Glomerular visceral epithelial cell (primary cell): ENCODE measurements at regions not wholly inside any gene's neighbourhood (a gene's known extent, or its start where the extent isn't known, plus 50 kb on each side); places are given as distances from the start of the nearest gene placed in this dataset.

Experiments used
- DNase-seq: peaks from one replicate; pipeline ENCODE4 v3.0.0-alpha.2; 2016; ENCODE audit errors: extremely low spot score

DNA sequence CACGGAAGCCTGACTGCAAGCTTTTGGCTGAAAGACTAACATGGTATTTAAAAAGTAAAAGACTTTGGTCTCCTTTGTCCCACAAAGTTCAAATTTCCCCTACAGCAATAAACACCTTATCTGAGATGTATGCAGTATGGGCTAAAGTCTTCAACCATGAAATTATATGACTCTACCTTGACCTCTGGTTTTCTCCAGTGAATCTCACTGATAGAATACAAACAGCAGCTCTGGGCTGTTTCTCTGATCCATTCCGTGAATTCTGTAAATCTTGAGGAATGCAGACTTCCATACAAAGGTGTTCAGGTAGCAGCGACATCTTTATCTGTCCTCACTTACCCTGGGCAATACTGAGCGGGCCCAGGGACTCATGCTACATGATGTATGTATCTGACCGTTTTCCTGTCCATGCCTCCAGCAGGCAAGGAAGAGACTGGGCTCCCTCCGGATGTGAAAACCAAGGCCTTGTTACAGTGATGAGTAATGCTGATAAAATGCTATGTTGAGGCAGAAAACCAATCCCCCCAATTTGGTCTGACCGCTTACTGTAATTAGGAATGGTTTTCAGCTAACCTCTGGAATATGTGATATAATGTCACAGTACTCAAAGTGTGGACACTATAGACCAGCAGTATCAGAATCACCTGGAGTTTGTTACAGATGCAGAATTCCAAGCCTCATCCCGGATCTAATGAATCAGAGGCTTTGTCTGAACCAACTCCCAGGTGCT lies 589.8 kb downstream of the HS3ST4 start:
- no peak for DNase-seq

DNA sequence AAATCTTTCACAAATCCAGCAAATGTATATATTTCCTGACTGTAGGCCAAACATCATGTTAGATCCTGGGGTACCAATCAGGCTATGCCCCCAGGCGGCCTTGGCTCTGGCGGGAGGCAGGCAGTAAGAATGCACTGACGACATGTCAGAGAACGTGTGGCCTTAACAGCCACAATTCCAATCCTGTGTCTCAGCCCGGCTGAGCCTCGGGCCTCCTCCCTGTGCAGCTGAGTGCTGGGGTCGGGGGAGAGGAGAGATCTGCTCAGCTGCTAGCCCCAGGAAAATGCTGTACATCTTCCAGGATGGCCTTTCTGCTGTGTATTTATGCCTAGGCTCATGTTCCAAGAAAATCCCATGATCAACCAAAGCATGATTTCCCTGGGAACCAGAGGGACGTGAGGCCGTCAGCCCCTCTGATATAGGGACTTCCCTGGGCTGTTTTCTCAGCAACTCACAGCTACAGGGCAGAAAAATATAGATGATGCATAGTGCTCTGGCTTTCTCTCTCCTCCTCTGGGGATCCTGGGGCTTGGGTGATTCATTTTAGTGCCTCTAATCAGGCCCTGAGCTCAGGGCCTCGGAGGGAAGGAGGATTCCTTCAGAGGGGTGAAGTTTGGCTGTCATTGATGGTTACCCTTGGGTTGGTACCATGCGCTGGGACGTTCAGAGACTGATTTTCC lies 604.0 kb downstream of the HS3ST4 start:
- DNase-seq = no peak

DNA sequence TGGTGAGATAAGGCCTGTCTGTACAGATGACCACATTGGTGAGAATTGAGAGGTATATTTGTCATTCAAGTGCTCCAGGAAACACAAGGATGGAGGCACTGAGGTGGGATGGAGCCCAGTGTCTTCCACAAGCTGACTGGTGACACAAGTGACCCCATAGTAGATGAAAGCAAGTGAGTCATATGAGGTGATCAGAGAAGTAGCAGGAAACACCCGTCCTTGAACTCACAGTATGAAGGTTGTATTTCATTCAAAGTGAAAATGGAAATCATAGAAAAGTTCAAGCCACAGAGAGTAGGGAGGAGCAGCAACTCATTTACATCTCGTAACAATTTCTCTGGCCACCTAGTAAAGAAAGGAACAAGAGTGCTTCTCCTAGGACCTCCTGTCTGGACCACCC lies 609.8 kb downstream of the HS3ST4 start:
- DNase-seq = no peak

DNA sequence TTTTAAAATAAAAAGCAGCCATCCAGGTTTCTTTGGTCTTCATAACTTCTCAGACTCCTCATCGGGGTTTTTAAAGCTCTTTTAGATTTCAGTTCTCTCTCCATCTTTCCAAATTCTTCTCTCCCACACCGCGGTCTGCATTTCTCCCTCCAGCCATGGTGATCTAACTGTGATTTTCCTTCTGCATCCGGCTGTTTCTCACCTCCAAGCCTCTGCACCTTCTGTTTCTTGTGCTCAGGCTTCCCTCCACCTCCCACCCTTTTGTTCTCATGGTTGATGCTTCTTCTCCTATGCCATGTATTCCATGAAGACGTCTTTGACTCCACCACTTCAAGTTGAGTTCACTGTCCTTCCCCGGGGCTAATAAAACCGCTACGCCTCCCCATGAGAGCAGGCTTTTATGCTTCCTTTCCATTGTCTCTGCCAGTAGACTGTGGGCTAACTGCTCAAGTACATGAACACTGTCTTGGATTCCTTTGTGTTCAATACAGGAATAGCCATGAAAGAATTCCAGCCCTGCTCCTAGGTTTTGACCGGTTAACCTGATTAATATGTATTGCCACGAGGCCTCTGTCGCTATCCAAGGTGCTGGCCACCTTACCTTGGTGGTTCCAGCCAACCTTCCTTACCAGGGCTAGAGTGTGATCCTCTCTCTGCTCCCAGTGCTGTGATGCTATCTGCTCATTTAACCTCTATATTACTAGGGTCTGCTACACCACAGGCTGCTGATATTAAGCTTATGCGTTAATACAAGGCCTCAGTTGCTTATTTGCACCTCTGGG lies 625.1 kb downstream of the HS3ST4 start:
- no peak for DNase-seq

DNA sequence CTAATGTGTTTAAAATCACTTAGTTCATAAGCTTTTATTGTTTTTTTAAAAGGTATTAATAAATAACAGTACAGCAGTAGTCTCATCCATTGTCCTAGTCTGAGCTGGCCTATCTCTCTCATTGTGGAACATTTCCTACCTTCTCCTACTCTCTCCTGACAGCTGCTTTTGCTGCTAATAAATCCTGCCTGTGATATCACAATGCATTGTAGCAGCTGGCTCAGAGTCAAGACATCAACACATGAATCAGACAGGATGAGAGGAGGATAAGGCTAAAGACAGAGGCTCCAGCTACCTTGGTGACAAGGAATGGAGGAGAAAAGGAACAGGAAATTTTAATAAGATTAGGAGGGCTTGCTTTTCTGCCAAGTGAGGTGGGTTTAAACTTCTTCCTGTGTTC lies 626.1 kb downstream of the HS3ST4 start:
- DNase-seq = no peak

DNA sequence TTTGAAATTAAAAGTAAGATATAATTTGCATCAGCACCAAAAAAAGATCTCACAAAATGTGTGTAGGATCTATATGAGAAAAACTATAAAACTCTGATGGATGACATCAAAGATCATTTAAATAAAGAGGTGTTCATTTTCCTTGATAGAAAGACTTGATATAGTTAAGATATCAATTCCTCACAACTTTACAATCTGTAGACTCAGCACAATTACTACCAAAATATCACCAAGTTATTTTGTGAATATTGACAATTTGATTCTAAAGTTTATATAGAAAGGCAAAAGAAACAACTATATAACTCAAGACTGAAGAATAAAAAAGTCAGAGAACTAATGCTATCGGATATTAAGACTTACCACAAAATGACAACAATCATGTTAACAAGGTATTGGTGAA lies 638.9 kb downstream of the HS3ST4 start:
- no peak for DNase-seq

DNA sequence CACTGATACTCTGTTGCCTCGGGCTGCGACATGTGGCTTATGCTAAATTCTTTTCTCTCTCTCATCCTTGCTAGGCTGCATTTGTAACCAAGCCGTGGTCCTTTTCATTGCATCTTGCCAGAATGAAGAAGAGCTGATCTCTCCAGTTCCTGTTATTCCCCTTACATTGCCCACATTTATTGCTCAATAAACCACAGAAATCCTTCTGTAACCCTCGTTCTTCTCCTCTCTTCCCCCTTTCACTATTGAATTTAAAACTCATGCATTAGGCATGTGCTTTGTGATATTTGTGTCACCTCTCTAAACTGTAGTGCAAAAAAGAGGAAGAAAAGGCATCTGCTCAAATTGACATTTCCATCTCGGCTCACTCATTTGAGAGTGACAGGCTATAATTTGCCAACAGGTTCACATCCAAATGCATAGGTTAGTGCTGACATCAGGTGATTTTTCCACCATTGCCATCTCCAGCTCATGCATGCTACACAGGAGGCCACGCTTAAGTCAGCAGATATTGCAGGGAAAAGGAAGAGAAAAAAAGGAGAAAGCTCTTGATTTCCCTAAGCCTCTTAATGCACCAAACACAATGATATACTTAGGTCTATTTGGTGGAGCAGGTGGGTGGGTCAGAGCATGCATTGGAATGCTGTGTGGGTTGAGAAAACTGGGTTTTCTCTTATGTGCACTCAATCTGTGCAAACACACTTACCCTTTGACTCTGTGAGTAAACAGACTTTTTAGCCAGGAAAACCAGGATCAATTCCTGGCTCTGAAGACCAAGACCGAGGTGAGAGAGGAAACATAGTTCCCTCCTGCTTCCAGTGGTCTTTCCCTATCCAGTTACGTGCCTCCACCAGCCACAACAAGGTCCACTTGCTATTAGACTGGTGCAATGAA lies 642.7 kb downstream of the HS3ST4 start:
- DNase-seq = no peak

DNA sequence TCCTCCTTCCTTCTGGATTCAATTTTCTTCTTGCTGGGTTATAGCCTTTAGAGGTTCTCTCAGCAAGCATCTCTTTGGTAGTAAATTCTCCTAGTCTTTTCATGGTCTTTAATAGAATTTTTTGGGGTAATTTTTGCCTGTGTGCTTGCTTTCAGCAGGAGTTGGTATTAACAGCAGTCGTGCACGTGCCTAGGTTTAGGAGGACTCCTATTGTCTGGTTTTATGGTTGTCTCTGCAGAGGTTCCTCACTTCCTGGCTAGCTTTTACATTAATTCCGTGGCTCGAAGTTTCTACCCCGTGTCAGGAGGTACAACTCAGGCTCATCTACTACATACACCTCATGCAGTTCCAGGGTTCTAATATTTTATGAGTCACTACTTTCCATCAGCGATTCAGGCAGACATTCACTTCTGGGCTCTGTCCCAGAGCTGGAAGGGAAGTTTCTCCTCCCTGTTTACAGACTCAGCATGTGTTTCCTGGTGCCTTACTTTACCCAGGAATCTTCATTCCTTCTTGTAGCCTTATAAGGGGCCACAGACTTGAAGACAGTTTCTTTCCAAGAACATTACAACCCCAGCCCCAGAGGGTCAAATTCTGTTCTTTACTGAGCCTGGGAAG lies 643.6 kb downstream of the HS3ST4 start:
- no peak for DNase-seq

DNA sequence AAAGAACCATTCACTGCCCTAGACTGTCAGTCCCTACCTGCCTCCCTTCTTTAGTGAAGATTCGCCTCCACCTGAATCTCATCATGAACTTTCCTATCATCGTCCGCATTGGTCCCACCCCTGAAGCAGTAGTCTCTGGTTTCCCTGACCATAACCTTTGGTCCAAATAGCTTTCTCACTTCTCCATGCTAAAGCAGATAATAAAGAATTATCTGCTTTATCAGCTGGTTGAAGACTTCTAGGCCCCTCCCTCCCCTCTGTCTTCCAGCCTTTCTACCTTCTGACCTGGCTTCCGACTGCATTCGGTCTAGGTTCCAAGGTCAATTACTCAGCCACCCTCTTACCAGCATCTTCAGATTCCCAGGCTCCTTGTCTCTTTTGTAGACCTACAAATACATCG lies 650.9 kb downstream of the HS3ST4 start:
- no peak for DNase-seq

DNA sequence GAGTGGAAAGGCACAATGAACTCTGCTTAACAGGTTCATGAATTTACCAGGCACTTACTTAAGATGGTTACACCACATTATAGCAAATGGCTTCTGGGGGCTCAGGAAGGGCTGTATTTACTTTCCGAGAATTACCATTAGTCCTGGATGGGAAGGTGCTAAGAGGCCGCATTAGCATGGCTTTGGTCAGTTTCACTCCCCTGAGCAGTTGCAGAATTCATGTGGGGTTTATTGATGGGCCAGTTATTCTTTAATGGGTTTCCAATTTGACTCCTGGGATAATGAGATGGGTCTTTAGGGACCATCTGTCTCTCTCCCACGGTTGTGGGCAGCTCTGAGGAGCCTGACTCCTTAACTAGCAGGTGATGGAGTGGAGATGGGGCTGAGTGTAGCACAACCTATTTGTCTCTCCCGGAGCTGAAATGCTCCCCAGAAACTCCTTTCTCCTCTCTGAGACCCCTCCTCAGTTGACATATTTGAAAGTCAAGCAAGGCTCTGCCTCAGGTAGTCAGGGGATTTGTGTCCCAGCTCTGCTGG lies 652.5 kb downstream of the HS3ST4 start:
- no peak for DNase-seq

DNA sequence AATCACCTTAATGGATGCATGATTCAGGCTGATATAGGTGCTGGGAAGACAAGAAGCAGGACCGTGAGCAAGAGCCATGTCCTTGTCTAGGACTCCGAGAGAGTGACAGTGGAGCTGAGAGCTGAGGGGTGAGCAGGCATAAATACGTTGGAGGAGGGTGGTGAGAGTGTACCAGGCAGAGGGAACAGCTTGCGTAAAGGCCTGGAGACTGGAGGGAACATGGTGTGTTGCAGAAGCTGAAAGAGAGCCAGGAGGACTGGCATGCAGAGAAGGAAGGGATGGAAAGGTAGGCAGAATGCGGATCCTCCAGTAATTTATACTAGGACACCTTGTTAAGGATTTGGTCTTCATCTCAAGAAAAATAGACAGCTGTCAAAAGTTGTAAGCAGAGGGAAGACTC lies 653.2 kb downstream of the HS3ST4 start:
- DNase-seq = no peak

DNA sequence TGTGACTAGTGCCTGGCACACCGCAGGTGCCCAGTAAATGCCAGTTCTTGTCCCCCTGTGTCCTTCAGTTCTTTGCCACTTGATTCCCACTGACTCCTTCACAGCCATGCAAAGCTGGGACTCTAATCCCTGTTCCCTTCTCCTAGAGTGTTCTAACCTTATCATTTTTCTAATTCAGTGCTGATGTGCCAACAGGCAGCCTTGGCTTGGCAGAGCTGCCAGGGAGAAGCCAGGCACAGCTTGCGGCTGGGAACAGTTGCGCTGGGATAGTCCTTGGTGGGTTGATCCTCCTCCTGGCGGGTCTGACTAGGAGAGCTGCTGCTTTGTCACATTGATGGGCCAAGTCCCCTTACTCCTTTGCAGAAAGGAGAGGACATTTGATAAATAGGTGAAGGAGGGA lies 654.2 kb downstream of the HS3ST4 start:
- no peak for DNase-seq

DNA sequence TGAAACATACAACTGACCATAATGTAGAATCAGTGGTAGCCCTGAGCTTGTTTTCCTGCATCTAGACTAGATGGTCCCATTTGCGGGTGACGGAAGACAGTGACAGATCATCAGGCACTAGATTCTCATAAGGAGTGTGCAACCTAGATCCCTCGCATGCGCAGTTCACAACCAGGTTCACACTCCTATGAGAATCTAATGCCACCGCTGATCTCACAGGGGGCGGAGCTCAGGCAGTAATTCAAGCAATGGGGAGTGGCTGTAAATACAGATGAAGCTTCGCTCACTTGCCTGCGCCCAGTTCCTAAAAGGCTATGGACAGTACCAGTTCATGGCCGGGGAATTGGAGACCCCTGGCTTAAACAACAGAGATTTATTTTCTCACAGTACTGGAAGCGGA lies 656.3 kb downstream of the HS3ST4 start:
- DNase-seq = no peak

DNA sequence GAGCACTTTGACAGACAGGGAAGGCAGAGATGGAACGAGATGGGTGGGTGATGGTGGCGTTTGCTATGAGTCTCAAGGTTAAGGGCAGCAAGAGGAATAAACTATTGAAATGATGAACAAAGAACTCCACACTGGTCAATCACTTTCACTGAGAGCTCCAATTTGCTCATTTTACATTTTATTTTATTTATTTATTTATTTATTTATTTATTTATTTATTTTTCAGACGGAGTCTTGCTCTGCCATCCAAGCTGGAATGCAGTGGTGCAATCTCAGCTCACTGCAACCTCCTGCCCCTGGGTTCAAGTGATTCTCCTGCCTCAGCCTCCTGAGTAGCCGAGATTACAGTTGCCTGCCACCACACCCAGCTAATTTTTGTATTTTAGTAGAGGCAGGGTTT lies 669.1 kb downstream of the HS3ST4 start:
- no peak for DNase-seq

DNA sequence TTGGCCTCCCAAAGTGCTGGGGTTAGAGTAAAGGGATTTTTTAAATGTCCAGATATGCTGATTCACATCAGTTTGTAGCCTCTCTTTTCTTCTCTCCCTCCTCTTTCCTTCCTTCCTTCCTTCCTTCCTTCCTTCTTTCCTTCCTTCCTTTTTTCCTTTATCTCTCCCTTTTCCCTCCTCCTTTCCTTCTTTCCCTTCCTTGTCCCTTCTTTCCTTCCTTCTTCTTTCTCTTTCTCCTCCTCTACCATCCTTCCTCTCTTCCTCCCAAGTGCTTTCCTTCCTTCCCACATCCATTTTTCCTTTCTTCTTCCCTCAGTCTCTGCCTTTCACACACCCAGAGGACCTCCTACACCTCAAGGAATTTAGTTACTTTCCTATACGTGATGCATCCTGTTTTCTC lies 671.8 kb downstream of the HS3ST4 start:
- no peak for DNase-seq

DNA sequence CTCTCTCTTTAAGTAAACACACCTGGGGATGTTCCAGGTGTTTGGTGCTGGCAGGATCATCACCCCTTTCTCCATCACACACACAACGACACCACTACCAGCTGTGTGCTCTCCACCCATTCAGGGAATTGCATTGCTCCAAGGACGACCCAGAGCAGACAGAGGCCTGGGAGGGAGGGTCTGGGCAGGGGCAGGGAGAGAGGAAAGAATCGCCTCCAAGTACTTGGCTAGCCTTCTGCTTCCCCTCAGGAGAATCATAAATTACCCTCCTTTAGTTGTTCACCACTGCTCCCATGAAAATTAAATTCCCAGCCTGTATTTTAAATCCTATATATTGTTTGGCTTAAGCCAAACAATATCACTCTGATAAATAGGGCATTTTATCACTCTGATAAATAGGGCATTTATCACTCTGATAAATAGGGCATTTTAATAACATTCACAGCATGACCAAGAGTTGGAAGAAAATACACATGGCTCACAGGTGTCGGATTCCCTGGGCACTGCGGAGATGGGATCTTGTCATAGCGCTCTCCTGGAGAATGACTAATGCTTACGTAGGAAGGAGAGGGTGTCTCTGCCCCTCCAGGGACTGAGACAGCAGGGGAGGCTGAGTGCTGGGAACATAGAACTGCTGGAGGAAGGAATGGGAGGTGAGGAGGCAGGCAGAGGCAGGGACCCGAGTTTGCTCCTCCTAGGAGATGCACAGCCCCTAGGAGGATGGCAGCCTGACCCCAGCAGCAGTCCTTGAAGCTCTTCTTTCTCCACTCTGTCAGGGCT lies 673.6 kb downstream of the HS3ST4 start:
- DNase-seq = no peak

DNA sequence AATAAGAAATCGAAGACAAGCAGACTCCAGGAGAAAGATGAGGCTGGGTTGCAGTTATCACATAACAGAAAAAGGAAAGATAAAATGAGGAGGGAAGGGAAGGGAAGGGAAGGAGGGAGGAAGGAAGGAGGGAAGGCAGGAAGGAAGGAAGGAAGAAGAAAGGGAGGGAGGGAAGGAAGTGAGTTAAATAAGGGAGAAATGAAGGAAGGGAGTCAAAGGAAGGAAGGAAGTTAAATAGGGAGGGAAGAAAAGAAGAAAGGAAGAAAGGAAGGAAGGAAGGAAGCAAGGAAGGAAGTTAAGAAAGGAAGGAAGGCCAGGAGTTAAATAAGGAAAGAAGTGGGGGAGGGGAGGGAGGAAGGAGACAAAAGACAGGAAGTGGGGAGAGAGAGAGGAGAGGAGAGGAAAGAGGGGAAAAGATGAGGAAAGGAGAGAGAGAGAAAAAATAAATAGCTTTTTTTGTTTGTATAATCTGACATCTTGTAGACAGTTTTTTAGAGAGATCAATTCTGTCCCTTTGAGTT lies 679.6 kb downstream of the HS3ST4 start:
- DNase-seq = no peak

DNA sequence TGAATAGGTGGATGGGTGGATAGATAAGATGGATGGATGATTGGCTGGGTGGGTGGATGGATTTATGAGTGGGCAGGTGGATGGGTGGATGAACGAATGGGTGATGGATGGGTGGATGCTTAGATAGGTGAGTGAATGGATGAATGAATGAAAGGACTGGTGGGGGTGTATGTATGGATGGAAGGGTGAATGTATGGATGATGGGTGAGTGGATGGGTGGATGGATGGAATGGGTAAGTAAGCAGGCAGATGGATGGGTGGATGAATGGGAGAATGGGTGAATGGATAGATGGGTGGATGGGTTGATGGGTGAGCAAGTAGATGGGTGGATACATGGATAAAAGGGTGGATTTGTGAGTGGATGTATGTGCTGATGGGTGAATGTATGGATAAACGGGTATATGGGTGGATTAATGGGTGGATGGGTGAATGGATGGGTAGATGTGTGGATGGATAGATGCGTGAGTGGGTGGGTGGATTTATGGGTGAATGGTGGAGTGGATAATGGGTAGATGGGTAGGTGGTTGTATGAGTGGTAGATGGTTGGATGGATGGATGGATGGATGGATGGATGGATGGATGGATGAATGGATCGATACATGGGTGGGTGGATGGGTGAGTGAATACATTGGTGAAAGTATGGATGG lies 682.6 kb downstream of the HS3ST4 start:
- no peak for DNase-seq

DNA sequence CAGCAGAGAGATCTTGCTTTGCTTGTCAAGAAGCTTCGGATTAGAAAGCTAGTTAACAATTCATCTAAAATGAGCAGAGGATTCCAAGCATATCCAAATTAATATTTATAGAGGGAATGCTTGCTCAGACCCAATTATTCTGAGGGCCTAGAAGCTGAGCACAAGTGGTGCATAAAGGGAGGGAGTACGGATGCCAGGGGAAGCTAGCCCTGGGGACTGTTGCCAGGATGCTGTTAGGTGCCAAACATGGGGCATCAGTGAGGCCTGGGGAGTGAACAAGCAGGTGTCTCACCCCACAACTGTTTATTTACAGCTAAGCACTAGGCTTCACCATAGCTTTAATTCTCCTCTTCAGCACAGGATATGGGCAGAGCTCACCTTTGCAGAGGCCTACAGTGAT lies 684.1 kb upstream of the C16orf82 start:
- DNase-seq = no peak

DNA sequence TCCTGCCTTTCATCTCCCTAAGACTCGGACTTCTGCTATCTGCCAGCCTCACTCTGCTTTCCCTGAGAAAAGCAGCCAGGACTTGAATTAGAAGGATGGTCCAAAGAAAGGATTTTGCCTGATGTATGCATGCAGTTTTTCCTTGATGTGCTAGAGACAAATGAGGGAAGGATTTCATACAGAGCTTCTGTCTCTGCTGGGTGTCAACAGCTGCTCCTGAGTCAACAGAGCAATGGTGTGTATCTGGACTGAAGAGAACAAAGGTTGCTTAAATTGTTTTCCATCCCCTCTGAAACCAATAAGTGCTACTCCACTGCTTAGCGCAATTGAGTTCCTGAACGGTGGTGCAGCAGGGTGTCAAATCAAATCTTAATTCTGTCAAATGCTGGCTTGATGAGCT lies 680.6 kb upstream of the C16orf82 start:
- no peak for DNase-seq
